Astrocyte (in vitro differentiated cells and primary cell): ENCODE measurements at regions not wholly inside any gene's neighbourhood (a gene's known extent, or its start where the extent isn't known, plus 50 kb on each side); places are given as distances from the start of the nearest gene placed in this dataset.

Experiments
- DNase-seq: peaks from one replicate; pipeline ENCODE4 v3.0.0-alpha.2; 2010; ENCODE audit warnings: low read depth
- FAIRE-seq: peaks from 2 replicates; lab custom pipeline; 2011; peaks lifted over from hg19 to GRCh38; lab: Jason Lieb, UNC
- H2AFZ ChIP-seq: 2 replicates; pipeline ENCODE4 v1.6.0; 2012; ENCODE audit warnings: low read depth, low read length, inconsistent platforms
- H3K27ac ChIP-seq: 2 replicates; pipeline ENCODE4 v1.5.1; 2011; ENCODE audit warnings: low read depth, low read length, inconsistent platforms
- H3K27me3 ChIP-seq: 2 replicates; pipeline ENCODE4 v1.6.0; 2011; ENCODE audit warnings: low read length, inconsistent platforms; ENCODE audit not compliant: insufficient read depth
- H3K36me3 ChIP-seq: 2 replicates; pipeline ENCODE4 v1.5.1; 2011; ENCODE audit warnings: low read length, inconsistent platforms; ENCODE audit not compliant: insufficient read depth
- H3K4me1 ChIP-seq: 2 replicates; pipeline ENCODE4 v1.5.1; 2011; ENCODE audit warnings: low read length, inconsistent platforms; ENCODE audit not compliant: insufficient read depth
- H3K4me2 ChIP-seq: 2 replicates; pipeline ENCODE4 v1.6.0; 2012; ENCODE audit warnings: low read length, inconsistent platforms
- H3K4me3 ChIP-seq: 2 replicates; pipeline ENCODE4 v1.5.1; 2011; ENCODE audit warnings: low read depth, mild to moderate bottlenecking, low read length, inconsistent platforms; ENCODE audit not compliant: insufficient read depth
- H3K79me2 ChIP-seq: 2 replicates; pipeline ENCODE4 v1.6.0; 2012; ENCODE audit warnings: mild to moderate bottlenecking, low read length, inconsistent platforms; ENCODE audit not compliant: insufficient read depth
- H3K9ac ChIP-seq: 2 replicates; pipeline ENCODE4 v1.6.0; 2012; ENCODE audit warnings: mild to moderate bottlenecking, low read length, inconsistent platforms
- H3K9me3 ChIP-seq: 2 replicates; pipeline ENCODE4 v1.5.1; 2012; ENCODE audit warnings: low read depth, mild to moderate bottlenecking, low read length, inconsistent platforms; ENCODE audit not compliant: insufficient read depth
- H4K20me1 ChIP-seq: 2 replicates; pipeline ENCODE4 v1.6.0; 2012; ENCODE audit warnings: low read length, inconsistent platforms; ENCODE audit not compliant: insufficient read depth
- H3K27ac Mint-ChIP-seq: one replicate; pipeline ENCODE4 v1.8.0; 2021; ENCODE audit warnings: mild to moderate bottlenecking, mixed read lengths; ENCODE audit not compliant: unreplicated experiment
- H3K27me3 Mint-ChIP-seq: one replicate; pipeline ENCODE4 v1.8.0; 2021; ENCODE audit warnings: low read depth, mixed read lengths; ENCODE audit not compliant: unreplicated experiment
- H3K36me3 Mint-ChIP-seq: one replicate; pipeline ENCODE4 v1.8.0; 2021; ENCODE audit warnings: low read depth, mixed read lengths; ENCODE audit not compliant: unreplicated experiment
- H3K4me1 Mint-ChIP-seq: one replicate; pipeline ENCODE4 v1.8.0; 2021; ENCODE audit warnings: low read depth, mixed read lengths; ENCODE audit not compliant: unreplicated experiment
- H3K4me3 Mint-ChIP-seq: one replicate; pipeline ENCODE4 v1.8.0; 2021; ENCODE audit warnings: mild to moderate bottlenecking, moderate library complexity, mixed read lengths; ENCODE audit not compliant: unreplicated experiment
- H3K9me3 Mint-ChIP-seq: one replicate; pipeline ENCODE4 v1.8.0; 2021; ENCODE audit warnings: mild to moderate bottlenecking, mixed read lengths; ENCODE audit not compliant: unreplicated experiment
- EZH2 ChIP-seq: IDR thresholded peaks from 2 replicates; pipeline ENCODE4 v1.6.1; 2012; ENCODE audit warnings: mild to moderate bottlenecking, low read length, inconsistent platforms; ENCODE audit not compliant: insufficient read depth
- TF ChIP-seq, protein P1 (sequence below): IDR thresholded peaks from 2 replicates; pipeline ENCODE4 v1.5.1; 2011; ENCODE audit warnings: low read depth, mild to moderate bottlenecking, inconsistent platforms, low read length, moderate library complexity; ENCODE audit not compliant: insufficient read depth

- peaks cover 11% of the 10 kb centered on the region for H3K4me1 Mint-ChIP-seq
- Histone ChIP-seq H3K27me3 (no peaks in the 10 kb centered on the region), H3K79me2 (no peaks in the 10 kb centered on the region), H2AFZ (no peak overlapping the region), H3K4me1 (peaks cover 12% of the 10 kb centered on the region), H4K20me1 (no peaks in the 10 kb centered on the region), H3K4me2 (no peak overlapping the region), H3K9me3 (no peaks in the 10 kb centered on the region), H3K27ac (no peak overlapping the region), H3K36me3 (no peaks in the 10 kb centered on the region), H3K4me3 (no peak overlapping the region), H3K9ac (no peak overlapping the region)
- DNase-seq = no peak
- H3K36me3 Mint-ChIP-seq = no peaks in the 10 kb centered on the region
- no peak overlapping the region for H3K4me3 Mint-ChIP-seq
- no peak overlapping the region for H3K27ac Mint-ChIP-seq
- H3K9me3 Mint-ChIP-seq = peaks cover 2% of the 10 kb centered on the region
- no peak for TF ChIP-seq EZH2
- TF ChIP-seq, protein P1, sequence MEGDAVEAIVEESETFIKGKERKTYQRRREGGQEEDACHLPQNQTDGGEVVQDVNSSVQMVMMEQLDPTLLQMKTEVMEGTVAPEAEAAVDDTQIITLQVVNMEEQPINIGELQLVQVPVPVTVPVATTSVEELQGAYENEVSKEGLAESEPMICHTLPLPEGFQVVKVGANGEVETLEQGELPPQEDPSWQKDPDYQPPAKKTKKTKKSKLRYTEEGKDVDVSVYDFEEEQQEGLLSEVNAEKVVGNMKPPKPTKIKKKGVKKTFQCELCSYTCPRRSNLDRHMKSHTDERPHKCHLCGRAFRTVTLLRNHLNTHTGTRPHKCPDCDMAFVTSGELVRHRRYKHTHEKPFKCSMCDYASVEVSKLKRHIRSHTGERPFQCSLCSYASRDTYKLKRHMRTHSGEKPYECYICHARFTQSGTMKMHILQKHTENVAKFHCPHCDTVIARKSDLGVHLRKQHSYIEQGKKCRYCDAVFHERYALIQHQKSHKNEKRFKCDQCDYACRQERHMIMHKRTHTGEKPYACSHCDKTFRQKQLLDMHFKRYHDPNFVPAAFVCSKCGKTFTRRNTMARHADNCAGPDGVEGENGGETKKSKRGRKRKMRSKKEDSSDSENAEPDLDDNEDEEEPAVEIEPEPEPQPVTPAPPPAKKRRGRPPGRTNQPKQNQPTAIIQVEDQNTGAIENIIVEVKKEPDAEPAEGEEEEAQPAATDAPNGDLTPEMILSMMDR = no peak
- no peak for FAIRE-seq
- H3K27me3 Mint-ChIP-seq = peaks cover 7% of the 10 kb centered on the region
Observed at GRCh38 chr1:202072211-202072765, 50.4 kb upstream of the GPR37L1 start.
